ENCODE measurements at regions not wholly inside any gene's neighbourhood (a gene's known extent, or its start where the extent isn't known, plus 50 kb on each side); places are given as distances from the start of the nearest gene placed in this dataset.

DNA sequence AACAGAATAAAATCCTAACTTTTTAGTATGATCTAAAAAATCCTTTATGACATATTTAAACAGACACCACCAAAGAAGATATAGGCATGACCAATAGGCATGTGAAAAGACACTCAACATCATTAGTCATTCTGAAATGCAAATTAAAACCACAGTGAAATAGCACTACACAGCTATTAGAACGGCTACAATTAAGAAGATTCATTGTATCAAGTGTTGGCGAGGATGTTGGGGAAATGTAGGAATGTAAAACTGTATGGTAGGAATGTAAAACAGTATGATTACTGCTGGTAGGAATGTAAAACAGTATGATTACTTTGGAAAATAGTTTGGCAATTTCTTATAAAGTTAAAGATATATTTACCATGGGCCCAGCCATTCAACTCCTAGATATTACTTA lies 253.3 kb upstream of the TCF4 start:
- H3K27ac Mint-ChIP-seq (ENCODE audit: unreplicated experiment), result no peak overlapping the region
- DNase-seq (ENCODE audit: low read depth), result peak; percentile 41
- no peak for FAIRE-seq
- H3K9me3 ChIP-seq (ENCODE audit: insufficient read depth, low read depth, low read length), result peaks cover 7% of the 10 kb centered on the region
- H3K9me3 Mint-ChIP-seq (ENCODE audit: unreplicated experiment), result peaks cover 33% of the 10 kb centered on the region
- H3K4me3 Mint-ChIP-seq (ENCODE audit: unreplicated experiment), result no peak overlapping the region
- no peaks in the 10 kb centered on the region for H3K27me3 ChIP-seq (ENCODE audit: insufficient read depth, low read length)
- no peaks in the 10 kb centered on the region for H3K79me2 ChIP-seq (ENCODE audit: insufficient read depth, low read length)
- no peak overlapping the region for H3K4me3 ChIP-seq (ENCODE audit: insufficient read depth, low read depth, low read length)
- H2AFZ ChIP-seq (ENCODE audit: low read depth, low read length), result no peak overlapping the region
- H3K27ac ChIP-seq (ENCODE audit: low read depth, low read length), result no peak overlapping the region
- no peak for TF ChIP-seq CTCF (IDR thresholded peaks at IDR 0.05; ENCODE audit: insufficient read depth, low read depth, low read length)
- no peak for TF ChIP-seq EZH2 (IDR thresholded peaks at IDR 0.05; ENCODE audit: insufficient read depth, low read length)
- peaks cover 12% of the 10 kb centered on the region for H3K36me3 Mint-ChIP-seq (ENCODE audit: low read depth, unreplicated experiment)
- no peak overlapping the region for H3K9ac ChIP-seq (ENCODE audit: low read length)
- no peaks in the 10 kb centered on the region for H3K27me3 Mint-ChIP-seq (ENCODE audit: low read depth, unreplicated experiment)
- H3K36me3 ChIP-seq (ENCODE audit: insufficient read depth, low read length), result no peaks in the 10 kb centered on the region
- H3K4me1 Mint-ChIP-seq (ENCODE audit: low read depth, unreplicated experiment), result peaks cover 13% of the 10 kb centered on the region
- H3K4me1 ChIP-seq (ENCODE audit: insufficient read depth, low read length), result peaks cover 15% of the 10 kb centered on the region
- H3K4me2 ChIP-seq (ENCODE audit: low read length), result no peak overlapping the region
- H4K20me1 ChIP-seq (ENCODE audit: insufficient read depth, low read length), result no peaks in the 10 kb centered on the region

GRCh38 chr18:55840601-55841170 lies 252.7 kb upstream of the TCF4 start:
- TF ChIP-seq EZH2 (IDR thresholded peaks at IDR 0.05; ENCODE audit: insufficient read depth, low read length), result no peak
- no peak for TF ChIP-seq CTCF (IDR thresholded peaks at IDR 0.05; ENCODE audit: insufficient read depth, low read depth, low read length)
- Histone ChIP-seq H3K27me3 (ENCODE audit: insufficient read depth, low read length) (no peaks in the 10 kb centered on the region), H3K36me3 (ENCODE audit: insufficient read depth, low read length) (no peaks in the 10 kb centered on the region), H3K9ac (ENCODE audit: low read length) (no peak overlapping the region), H3K9me3 (ENCODE audit: insufficient read depth, low read depth, low read length) (peaks cover 7% of the 10 kb centered on the region), H3K4me1 (ENCODE audit: insufficient read depth, low read length) (peaks cover 15% of the 10 kb centered on the region), H4K20me1 (ENCODE audit: insufficient read depth, low read length) (no peaks in the 10 kb centered on the region), H3K4me2 (ENCODE audit: low read length) (no peak overlapping the region), H2AFZ (ENCODE audit: low read depth, low read length) (no peak overlapping the region), H3K27ac (ENCODE audit: low read depth, low read length) (no peak overlapping the region), H3K4me3 (ENCODE audit: insufficient read depth, low read depth, low read length) (no peak overlapping the region), H3K79me2 (ENCODE audit: insufficient read depth, low read length) (no peaks in the 10 kb centered on the region)
- H3K9me3 Mint-ChIP-seq (ENCODE audit: unreplicated experiment), result peaks cover 33% of the 10 kb centered on the region
- peaks cover 12% of the 10 kb centered on the region for H3K36me3 Mint-ChIP-seq (ENCODE audit: low read depth, unreplicated experiment)
- H3K27ac Mint-ChIP-seq (ENCODE audit: unreplicated experiment), result no peak overlapping the region
- no peak overlapping the region for H3K4me3 Mint-ChIP-seq (ENCODE audit: unreplicated experiment)
- FAIRE-seq (no peak), DNase-seq (ENCODE audit: low read depth) (no peak)
- no peaks in the 10 kb centered on the region for H3K27me3 Mint-ChIP-seq (ENCODE audit: low read depth, unreplicated experiment)
- peaks cover 13% of the 10 kb centered on the region for H3K4me1 Mint-ChIP-seq (ENCODE audit: low read depth, unreplicated experiment)

DNA sequence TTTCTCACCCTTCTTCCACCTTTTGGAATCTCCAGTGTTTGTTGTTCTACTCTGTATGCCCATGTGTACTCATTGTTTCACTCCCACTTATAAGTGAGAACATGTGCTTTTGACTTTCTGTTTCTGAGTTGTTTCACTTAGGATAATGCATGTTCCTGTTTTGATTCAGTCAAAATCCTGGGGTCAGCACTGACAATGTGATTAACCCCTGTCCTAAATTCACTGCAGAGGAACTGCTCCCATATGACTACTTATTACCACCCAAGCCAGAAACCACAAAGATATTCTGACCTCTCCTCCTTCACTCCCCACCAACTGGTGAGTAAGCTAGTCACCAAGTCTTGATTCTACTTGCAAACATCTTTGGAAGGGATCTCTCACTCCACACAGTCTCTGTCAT lies 251.4 kb upstream of the TCF4 start:
- no peak overlapping the region for H3K4me3 Mint-ChIP-seq (ENCODE audit: unreplicated experiment)
- Histone ChIP-seq H3K36me3 (ENCODE audit: insufficient read depth, low read length) (no peaks in the 10 kb centered on the region), H3K4me1 (ENCODE audit: insufficient read depth, low read length) (peaks cover 15% of the 10 kb centered on the region), H3K4me3 (ENCODE audit: insufficient read depth, low read depth, low read length) (no peak overlapping the region), H3K79me2 (ENCODE audit: insufficient read depth, low read length) (no peaks in the 10 kb centered on the region), H3K9me3 (ENCODE audit: insufficient read depth, low read depth, low read length) (peaks cover 7% of the 10 kb centered on the region), H4K20me1 (ENCODE audit: insufficient read depth, low read length) (no peaks in the 10 kb centered on the region), H3K27ac (ENCODE audit: low read depth, low read length) (peak overlapping the region; percentile 29), H3K9ac (ENCODE audit: low read length) (no peak overlapping the region), H3K4me2 (ENCODE audit: low read length) (peak overlapping the region; percentile 63), H3K27me3 (ENCODE audit: insufficient read depth, low read length) (no peaks in the 10 kb centered on the region), H2AFZ (ENCODE audit: low read depth, low read length) (no peak overlapping the region)
- no peak overlapping the region for H3K27ac Mint-ChIP-seq (ENCODE audit: unreplicated experiment)
- H3K4me1 Mint-ChIP-seq (ENCODE audit: low read depth, unreplicated experiment), result peaks cover 13% of the 10 kb centered on the region
- H3K27me3 Mint-ChIP-seq (ENCODE audit: low read depth, unreplicated experiment), result no peaks in the 10 kb centered on the region
- peaks cover 10% of the 10 kb centered on the region for H3K36me3 Mint-ChIP-seq (ENCODE audit: low read depth, unreplicated experiment)
- peak; percentile 74 for FAIRE-seq
- peak; percentile 88 for DNase-seq (ENCODE audit: low read depth)
- H3K9me3 Mint-ChIP-seq (ENCODE audit: unreplicated experiment), result peaks cover 37% of the 10 kb centered on the region
- no peak for TF ChIP-seq CTCF (IDR thresholded peaks at IDR 0.05; ENCODE audit: insufficient read depth, low read depth, low read length)
- no peak for TF ChIP-seq EZH2 (IDR thresholded peaks at IDR 0.05; ENCODE audit: insufficient read depth, low read length)
